Uterus (tissue), 2 donors: ENCODE measurements at regions not wholly inside any gene's neighbourhood (a gene's known extent, or its start where the extent isn't known, plus 50 kb on each side); places are given as distances from the start of the nearest gene placed in this dataset.

Source experiments
- POLR2A ChIP-seq, 2 donors: fragments of 450-650 bp; IDR thresholded peaks; one replicate each; pipeline ENCODE4 v1.6.1; 2016; ENCODE audit warnings: antibody characterized with exemption in 2 of 2, mild to moderate bottlenecking in 1 of 2, moderate library complexity in 1 of 2
- TF ChIP-seq, protein P1 (sequence below), 4 experiments: fragments of 200-600 bp in 2 of 4; fragments of 450-650 bp in 2 of 4; sonication (generic) in 2 of 4; IDR thresholded peaks; one replicate each; pipeline ENCODE4 v1.5.1; 2016 to 2019; ENCODE audit warnings: antibody characterized with exemption in 4 of 4, mild to moderate bottlenecking in 2 of 4, moderate library complexity in 1 of 4

DNA sequence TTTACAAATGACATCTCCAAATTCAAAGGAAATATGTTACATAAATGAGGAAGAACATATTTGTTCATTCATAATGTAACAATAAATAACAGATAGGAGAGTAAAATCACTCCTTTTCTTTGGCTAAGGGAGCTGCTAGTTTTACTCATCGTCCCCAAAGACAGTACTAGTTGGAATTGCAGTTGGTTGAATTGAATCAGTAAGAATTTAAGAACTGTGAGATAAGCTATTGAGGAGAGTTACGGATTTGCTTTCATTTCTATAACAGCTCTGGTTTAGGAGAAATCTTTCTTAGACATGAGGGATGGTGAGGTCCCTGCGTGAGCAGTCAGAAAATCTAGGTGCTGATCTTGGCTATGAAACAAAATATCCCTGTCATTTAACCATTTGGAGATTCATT, 402.8 kb downstream of the AEBP2 start:
- TF ChIP-seq, protein P1, sequence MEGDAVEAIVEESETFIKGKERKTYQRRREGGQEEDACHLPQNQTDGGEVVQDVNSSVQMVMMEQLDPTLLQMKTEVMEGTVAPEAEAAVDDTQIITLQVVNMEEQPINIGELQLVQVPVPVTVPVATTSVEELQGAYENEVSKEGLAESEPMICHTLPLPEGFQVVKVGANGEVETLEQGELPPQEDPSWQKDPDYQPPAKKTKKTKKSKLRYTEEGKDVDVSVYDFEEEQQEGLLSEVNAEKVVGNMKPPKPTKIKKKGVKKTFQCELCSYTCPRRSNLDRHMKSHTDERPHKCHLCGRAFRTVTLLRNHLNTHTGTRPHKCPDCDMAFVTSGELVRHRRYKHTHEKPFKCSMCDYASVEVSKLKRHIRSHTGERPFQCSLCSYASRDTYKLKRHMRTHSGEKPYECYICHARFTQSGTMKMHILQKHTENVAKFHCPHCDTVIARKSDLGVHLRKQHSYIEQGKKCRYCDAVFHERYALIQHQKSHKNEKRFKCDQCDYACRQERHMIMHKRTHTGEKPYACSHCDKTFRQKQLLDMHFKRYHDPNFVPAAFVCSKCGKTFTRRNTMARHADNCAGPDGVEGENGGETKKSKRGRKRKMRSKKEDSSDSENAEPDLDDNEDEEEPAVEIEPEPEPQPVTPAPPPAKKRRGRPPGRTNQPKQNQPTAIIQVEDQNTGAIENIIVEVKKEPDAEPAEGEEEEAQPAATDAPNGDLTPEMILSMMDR (IDR thresholded peaks at IDR 0.05) = no peak
- TF ChIP-seq POLR2A (IDR thresholded peaks at IDR 0.05) = no peak
